ENCODE measurements at regions not wholly inside any gene's neighbourhood (a gene's known extent, or its start where the extent isn't known, plus 50 kb on each side); places are given as distances from the start of the nearest gene placed in this dataset.
A peak's percentile ranks its signal among the peaks of the same experiment; 100 is the strongest.

DNA sequence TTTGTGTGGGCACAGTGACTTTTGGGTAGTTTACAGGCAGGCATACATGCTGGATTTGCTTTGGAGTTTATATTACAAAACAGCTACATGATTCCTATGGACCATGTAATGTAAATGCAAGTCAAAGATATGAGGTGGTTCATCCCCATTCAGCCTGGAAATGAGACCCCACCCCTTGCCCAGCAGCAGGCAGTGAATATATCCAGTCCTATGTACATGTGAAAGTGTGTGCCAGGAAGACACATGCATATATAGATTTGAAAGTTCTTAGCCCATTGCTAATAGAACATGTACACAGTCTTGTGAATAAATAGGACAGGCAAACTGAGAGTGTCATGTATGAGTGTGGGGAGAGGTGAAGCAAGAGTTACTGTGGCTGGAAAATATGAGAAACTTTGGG lies 65.3 kb downstream of the FZD1 start:
- no peaks in the 10 kb centered on the region for H3K9me3 ChIP-seq
- TF ChIP-seq, protein P1, sequence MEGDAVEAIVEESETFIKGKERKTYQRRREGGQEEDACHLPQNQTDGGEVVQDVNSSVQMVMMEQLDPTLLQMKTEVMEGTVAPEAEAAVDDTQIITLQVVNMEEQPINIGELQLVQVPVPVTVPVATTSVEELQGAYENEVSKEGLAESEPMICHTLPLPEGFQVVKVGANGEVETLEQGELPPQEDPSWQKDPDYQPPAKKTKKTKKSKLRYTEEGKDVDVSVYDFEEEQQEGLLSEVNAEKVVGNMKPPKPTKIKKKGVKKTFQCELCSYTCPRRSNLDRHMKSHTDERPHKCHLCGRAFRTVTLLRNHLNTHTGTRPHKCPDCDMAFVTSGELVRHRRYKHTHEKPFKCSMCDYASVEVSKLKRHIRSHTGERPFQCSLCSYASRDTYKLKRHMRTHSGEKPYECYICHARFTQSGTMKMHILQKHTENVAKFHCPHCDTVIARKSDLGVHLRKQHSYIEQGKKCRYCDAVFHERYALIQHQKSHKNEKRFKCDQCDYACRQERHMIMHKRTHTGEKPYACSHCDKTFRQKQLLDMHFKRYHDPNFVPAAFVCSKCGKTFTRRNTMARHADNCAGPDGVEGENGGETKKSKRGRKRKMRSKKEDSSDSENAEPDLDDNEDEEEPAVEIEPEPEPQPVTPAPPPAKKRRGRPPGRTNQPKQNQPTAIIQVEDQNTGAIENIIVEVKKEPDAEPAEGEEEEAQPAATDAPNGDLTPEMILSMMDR (IDR thresholded peaks at IDR 0.05): no peak
- no peak for TF ChIP-seq POLR2AphosphoS5 (IDR thresholded peaks at IDR 0.05)
- no peak for TF ChIP-seq EP300 (IDR thresholded peaks at IDR 0.05)
- no peak for TF ChIP-seq POLR2A (IDR thresholded peaks at IDR 0.05)
- no peaks in the 10 kb centered on the region for H3K36me3 ChIP-seq
- no peaks in the 10 kb centered on the region for H3K27me3 ChIP-seq
- ATAC-seq (ENCODE audit: low FRiP score in 2 of 2) (no peak), DNase-seq (no peak)
- no peak overlapping the region for H3K4me3 ChIP-seq
- H3K27ac ChIP-seq: no peak overlapping the region
- peaks cover 0 to 12% (median 2%) of the 10 kb centered on the region in 4 donors for H3K4me1 ChIP-seq

DNA sequence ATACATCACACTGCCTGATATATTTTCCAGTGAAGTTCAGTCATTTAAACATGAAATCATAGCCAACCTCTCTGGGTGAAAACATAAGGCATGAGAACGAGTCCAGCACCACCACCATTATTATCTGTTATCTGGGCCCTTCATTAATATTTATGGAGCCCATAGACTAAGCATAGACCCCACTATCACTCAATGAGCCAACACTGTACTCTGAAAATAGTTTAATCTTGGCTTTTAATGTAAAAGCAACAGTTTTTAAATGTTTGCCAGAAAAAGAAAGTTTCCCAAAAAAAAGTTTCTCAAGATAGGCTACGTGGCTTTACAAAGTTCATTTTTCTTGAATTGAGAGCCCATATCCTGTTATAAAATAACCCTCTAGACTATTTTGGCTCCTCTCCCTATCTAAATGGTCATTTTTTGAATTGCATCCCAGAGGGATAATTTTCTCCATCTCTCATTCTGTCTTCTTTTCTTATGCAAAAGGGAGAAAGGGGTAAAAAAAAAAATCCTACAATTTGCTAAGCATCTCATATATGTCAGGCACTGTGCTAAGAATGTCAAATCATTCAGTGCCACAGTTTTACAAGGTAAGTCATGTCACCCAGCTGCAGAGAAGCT lies 66.1 kb downstream of the FZD1 start:
- 60 to 69% methylated on average over 2 of the region's 2 CpGs for WGBS, 2 donors
- Histone ChIP-seq H3K27ac (no peak overlapping the region), H3K27me3 (no peaks in the 10 kb centered on the region), H3K36me3 (no peaks in the 10 kb centered on the region), H3K4me3 (no peak overlapping the region), H3K9me3 (no peaks in the 10 kb centered on the region), H3K4me1 (peaks cover 0 to 12% (median 2%) of the 10 kb centered on the region in 4 donors)
- no peak for ATAC-seq (ENCODE audit: low FRiP score in 2 of 2)
- DNase-seq: no peak
- no peak for TF ChIP-seq EP300 (IDR thresholded peaks at IDR 0.05)

DNA sequence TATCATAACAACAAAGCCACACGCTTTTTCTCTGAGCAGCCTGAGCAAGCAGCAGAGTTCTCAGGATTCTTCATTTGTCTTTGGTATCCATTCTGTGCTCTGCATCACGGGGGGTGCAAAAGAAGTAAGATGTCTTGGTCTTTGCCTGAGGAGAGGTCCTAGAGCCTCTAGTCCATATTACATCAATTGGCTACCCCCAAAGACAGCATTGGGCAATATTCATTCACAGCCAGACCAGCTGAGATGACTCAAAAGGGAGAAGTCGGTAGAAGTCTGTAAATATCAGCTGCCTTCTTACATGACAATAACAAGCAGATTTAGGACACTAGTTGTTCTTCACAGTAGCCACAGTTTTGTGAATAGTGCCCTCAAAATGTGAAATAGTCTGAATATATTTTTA lies 66.6 kb downstream of the FZD1 start:
- WGBS, 2 donors: 64 to 79% methylated on average over 3 of the region's 3 CpGs
- Histone ChIP-seq H3K27me3 (no peaks in the 10 kb centered on the region), H3K36me3 (no peaks in the 10 kb centered on the region), H3K27ac (peak overlapping the region in 1 of 4 donors; percentile 4), H3K9me3 (no peaks in the 10 kb centered on the region), H3K4me3 (no peak overlapping the region), H3K4me1 (peaks cover 0 to 11% (median 2%) of the 10 kb centered on the region in 4 donors)
- ATAC-seq (ENCODE audit: low FRiP score in 2 of 2): peak in 1 of 2 donors; percentile 72
- no peak for DNase-seq
- no peak for TF ChIP-seq POLR2A (IDR thresholded peaks at IDR 0.05)
- TF ChIP-seq POLR2AphosphoS5 (IDR thresholded peaks at IDR 0.05): no peak
- TF ChIP-seq, protein P1 (IDR thresholded peaks at IDR 0.05): no peak
- no peak for TF ChIP-seq EP300 (IDR thresholded peaks at IDR 0.05)

DNA sequence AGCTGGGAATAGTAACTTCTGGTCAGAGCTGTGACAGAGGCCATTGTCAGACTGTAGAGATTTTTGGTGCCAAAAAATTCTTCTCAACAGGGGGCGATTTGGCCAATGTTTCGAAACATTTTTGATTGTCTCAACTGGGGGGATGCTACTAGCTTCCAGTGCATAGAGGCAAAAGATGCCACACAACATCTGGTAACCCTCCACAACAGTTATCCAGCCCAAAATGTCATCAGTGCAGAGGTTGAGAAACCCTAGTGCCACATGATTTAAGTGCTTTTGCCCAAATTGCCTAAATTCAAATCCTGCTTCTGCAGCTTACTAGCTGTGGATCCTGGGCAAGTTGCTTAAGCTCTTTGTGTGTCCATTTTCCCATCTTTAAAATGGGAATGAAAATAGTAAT lies 71.9 kb downstream of the FZD1 start:
- ATAC-seq (ENCODE audit: low FRiP score in 2 of 2) (no peak), DNase-seq (no peak)
- WGBS, 2 donors: 86 to 90% methylated on average over 2 of the region's 2 CpGs
- Histone ChIP-seq H3K9me3 (no peaks in the 10 kb centered on the region), H3K4me3 (no peak overlapping the region), H3K36me3 (no peaks in the 10 kb centered on the region), H3K27me3 (no peaks in the 10 kb centered on the region), H3K4me1 (no peaks in the 10 kb centered on the region), H3K27ac (no peak overlapping the region)
- TF ChIP-seq, protein P1 (IDR thresholded peaks at IDR 0.05): no peak
- TF ChIP-seq POLR2AphosphoS5 (IDR thresholded peaks at IDR 0.05) (no peak), EP300 (IDR thresholded peaks at IDR 0.05) (no peak), POLR2A (IDR thresholded peaks at IDR 0.05) (no peak)

DNA sequence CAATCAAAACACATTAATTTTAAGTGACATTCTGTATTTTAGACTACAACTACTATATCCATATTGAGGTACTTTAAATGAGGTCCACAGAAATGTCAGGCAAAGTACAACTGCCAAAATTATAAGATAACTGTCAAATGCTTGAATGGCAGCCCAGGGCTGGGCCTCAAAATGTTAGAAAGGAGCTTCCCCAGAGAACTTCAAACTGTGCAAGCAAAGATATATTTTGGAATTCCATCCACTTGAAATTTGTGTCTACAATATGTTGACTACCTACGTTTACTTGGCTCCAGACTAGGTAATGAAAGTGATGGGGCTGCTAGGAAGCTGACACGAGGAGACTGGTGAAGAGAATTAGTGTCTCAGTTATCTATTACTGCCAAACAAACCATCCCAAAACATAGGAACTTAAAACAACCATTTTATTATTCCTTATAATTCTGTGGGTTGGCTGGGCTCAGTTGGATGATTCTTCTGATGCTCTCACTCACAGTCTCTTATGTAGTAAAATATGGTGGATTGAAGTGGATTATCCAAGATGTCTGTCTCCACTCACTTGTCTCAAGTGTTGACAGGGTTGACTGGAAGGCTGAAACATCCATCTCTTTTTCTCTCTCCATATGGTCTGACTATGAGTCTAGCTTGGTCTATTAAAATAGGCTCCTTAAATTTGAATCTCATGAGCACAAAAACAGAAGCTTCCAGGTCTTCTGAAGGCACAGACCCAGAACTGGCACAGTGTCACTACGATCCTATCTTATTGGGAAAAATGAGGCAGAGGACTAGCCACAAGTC lies 74.2 kb downstream of the FZD1 start:
- 85 to 90% methylated on average over 3 of the region's 3 CpGs for WGBS, 2 donors
- TF ChIP-seq POLR2A (IDR thresholded peaks at IDR 0.05) (no peak), POLR2AphosphoS5 (IDR thresholded peaks at IDR 0.05) (no peak), EP300 (IDR thresholded peaks at IDR 0.05) (no peak)
- TF ChIP-seq, protein P1 (IDR thresholded peaks at IDR 0.05): no peak
- DNase-seq (no peak), ATAC-seq (ENCODE audit: low FRiP score in 2 of 2) (no peak)
- H3K27me3 ChIP-seq: no peaks in the 10 kb centered on the region
- H3K36me3 ChIP-seq: no peaks in the 10 kb centered on the region
- peaks cover 0 to 4% (median 2%) of the 10 kb centered on the region in 4 donors for H3K4me1 ChIP-seq
- H3K27ac ChIP-seq: no peak overlapping the region
- H3K9me3 ChIP-seq: no peaks in the 10 kb centered on the region
- H3K4me3 ChIP-seq: no peak overlapping the region
